Astrocyte (in vitro differentiated cells and primary cell): ENCODE measurements at regions not wholly inside any gene's neighbourhood (a gene's known extent, or its start where the extent isn't known, plus 50 kb on each side); places are given as distances from the start of the nearest gene placed in this dataset.

Experiments
- DNase-seq: peaks from one replicate; pipeline ENCODE4 v3.0.0-alpha.2; 2010; ENCODE audit warnings: low read depth
- FAIRE-seq: peaks from 2 replicates; lab custom pipeline; 2011; peaks lifted over from hg19 to GRCh38; lab: Jason Lieb, UNC
- H2AFZ ChIP-seq: 2 replicates; pipeline ENCODE4 v1.6.0; 2012; ENCODE audit warnings: low read depth, low read length, inconsistent platforms
- H3K27ac ChIP-seq: 2 replicates; pipeline ENCODE4 v1.5.1; 2011; ENCODE audit warnings: low read depth, low read length, inconsistent platforms
- H3K27me3 ChIP-seq: 2 replicates; pipeline ENCODE4 v1.6.0; 2011; ENCODE audit warnings: low read length, inconsistent platforms; ENCODE audit not compliant: insufficient read depth
- H3K36me3 ChIP-seq: 2 replicates; pipeline ENCODE4 v1.5.1; 2011; ENCODE audit warnings: low read length, inconsistent platforms; ENCODE audit not compliant: insufficient read depth
- H3K4me1 ChIP-seq: 2 replicates; pipeline ENCODE4 v1.5.1; 2011; ENCODE audit warnings: low read length, inconsistent platforms; ENCODE audit not compliant: insufficient read depth
- H3K4me2 ChIP-seq: 2 replicates; pipeline ENCODE4 v1.6.0; 2012; ENCODE audit warnings: low read length, inconsistent platforms
- H3K4me3 ChIP-seq: 2 replicates; pipeline ENCODE4 v1.5.1; 2011; ENCODE audit warnings: low read depth, mild to moderate bottlenecking, low read length, inconsistent platforms; ENCODE audit not compliant: insufficient read depth
- H3K79me2 ChIP-seq: 2 replicates; pipeline ENCODE4 v1.6.0; 2012; ENCODE audit warnings: mild to moderate bottlenecking, low read length, inconsistent platforms; ENCODE audit not compliant: insufficient read depth
- H3K9ac ChIP-seq: 2 replicates; pipeline ENCODE4 v1.6.0; 2012; ENCODE audit warnings: mild to moderate bottlenecking, low read length, inconsistent platforms
- H3K9me3 ChIP-seq: 2 replicates; pipeline ENCODE4 v1.5.1; 2012; ENCODE audit warnings: low read depth, mild to moderate bottlenecking, low read length, inconsistent platforms; ENCODE audit not compliant: insufficient read depth
- H4K20me1 ChIP-seq: 2 replicates; pipeline ENCODE4 v1.6.0; 2012; ENCODE audit warnings: low read length, inconsistent platforms; ENCODE audit not compliant: insufficient read depth
- H3K27ac Mint-ChIP-seq: one replicate; pipeline ENCODE4 v1.8.0; 2021; ENCODE audit warnings: mild to moderate bottlenecking, mixed read lengths; ENCODE audit not compliant: unreplicated experiment
- H3K27me3 Mint-ChIP-seq: one replicate; pipeline ENCODE4 v1.8.0; 2021; ENCODE audit warnings: low read depth, mixed read lengths; ENCODE audit not compliant: unreplicated experiment
- H3K36me3 Mint-ChIP-seq: one replicate; pipeline ENCODE4 v1.8.0; 2021; ENCODE audit warnings: low read depth, mixed read lengths; ENCODE audit not compliant: unreplicated experiment
- H3K4me1 Mint-ChIP-seq: one replicate; pipeline ENCODE4 v1.8.0; 2021; ENCODE audit warnings: low read depth, mixed read lengths; ENCODE audit not compliant: unreplicated experiment
- H3K4me3 Mint-ChIP-seq: one replicate; pipeline ENCODE4 v1.8.0; 2021; ENCODE audit warnings: mild to moderate bottlenecking, moderate library complexity, mixed read lengths; ENCODE audit not compliant: unreplicated experiment
- H3K9me3 Mint-ChIP-seq: one replicate; pipeline ENCODE4 v1.8.0; 2021; ENCODE audit warnings: mild to moderate bottlenecking, mixed read lengths; ENCODE audit not compliant: unreplicated experiment
- EZH2 ChIP-seq: IDR thresholded peaks from 2 replicates; pipeline ENCODE4 v1.6.1; 2012; ENCODE audit warnings: mild to moderate bottlenecking, low read length, inconsistent platforms; ENCODE audit not compliant: insufficient read depth
- TF ChIP-seq, protein P1 (sequence below): IDR thresholded peaks from 2 replicates; pipeline ENCODE4 v1.5.1; 2011; ENCODE audit warnings: low read depth, mild to moderate bottlenecking, inconsistent platforms, low read length, moderate library complexity; ENCODE audit not compliant: insufficient read depth

DNA sequence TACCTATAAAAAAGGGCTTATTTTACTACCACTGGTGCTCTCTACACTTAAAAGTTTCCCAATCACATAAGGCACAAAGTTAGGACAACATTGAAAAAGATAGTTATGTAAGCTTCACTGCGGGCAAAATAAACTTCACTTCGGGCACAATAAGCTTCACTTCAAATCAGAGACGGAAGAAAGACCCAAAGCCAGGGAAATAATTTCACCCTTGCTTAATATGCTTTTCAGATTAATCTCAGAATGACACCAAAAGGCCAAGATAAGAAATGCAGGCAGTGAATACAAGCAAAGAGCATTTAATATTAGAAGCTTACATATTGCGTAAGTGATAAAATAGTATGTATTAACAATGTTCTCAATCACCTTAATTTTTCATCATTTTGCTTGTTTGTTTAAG is 444.2 kb downstream of the SETD4 start:
- Histone ChIP-seq H3K4me2 (no peak overlapping the region), H3K36me3 (no peaks in the 10 kb centered on the region), H4K20me1 (no peaks in the 10 kb centered on the region), H3K4me3 (no peak overlapping the region), H3K79me2 (no peaks in the 10 kb centered on the region), H3K4me1 (peaks cover 23% of the 10 kb centered on the region), H3K27me3 (no peaks in the 10 kb centered on the region), H3K27ac (no peak overlapping the region), H2AFZ (no peak overlapping the region), H3K9me3 (no peaks in the 10 kb centered on the region), H3K9ac (no peak overlapping the region)
- Mint-ChIP-seq H3K27ac (no peak overlapping the region), H3K36me3 (no peaks in the 10 kb centered on the region), H3K4me3 (no peak overlapping the region), H3K4me1 (peaks cover 25% of the 10 kb centered on the region), H3K9me3 (peaks cover 5% of the 10 kb centered on the region), H3K27me3 (no peaks in the 10 kb centered on the region)
- TF ChIP-seq, protein P1, sequence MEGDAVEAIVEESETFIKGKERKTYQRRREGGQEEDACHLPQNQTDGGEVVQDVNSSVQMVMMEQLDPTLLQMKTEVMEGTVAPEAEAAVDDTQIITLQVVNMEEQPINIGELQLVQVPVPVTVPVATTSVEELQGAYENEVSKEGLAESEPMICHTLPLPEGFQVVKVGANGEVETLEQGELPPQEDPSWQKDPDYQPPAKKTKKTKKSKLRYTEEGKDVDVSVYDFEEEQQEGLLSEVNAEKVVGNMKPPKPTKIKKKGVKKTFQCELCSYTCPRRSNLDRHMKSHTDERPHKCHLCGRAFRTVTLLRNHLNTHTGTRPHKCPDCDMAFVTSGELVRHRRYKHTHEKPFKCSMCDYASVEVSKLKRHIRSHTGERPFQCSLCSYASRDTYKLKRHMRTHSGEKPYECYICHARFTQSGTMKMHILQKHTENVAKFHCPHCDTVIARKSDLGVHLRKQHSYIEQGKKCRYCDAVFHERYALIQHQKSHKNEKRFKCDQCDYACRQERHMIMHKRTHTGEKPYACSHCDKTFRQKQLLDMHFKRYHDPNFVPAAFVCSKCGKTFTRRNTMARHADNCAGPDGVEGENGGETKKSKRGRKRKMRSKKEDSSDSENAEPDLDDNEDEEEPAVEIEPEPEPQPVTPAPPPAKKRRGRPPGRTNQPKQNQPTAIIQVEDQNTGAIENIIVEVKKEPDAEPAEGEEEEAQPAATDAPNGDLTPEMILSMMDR = peak; percentile 45
- TF ChIP-seq EZH2 = no peak
- DNase-seq (peak; percentile 39), FAIRE-seq (peak; percentile 23)

DNA sequence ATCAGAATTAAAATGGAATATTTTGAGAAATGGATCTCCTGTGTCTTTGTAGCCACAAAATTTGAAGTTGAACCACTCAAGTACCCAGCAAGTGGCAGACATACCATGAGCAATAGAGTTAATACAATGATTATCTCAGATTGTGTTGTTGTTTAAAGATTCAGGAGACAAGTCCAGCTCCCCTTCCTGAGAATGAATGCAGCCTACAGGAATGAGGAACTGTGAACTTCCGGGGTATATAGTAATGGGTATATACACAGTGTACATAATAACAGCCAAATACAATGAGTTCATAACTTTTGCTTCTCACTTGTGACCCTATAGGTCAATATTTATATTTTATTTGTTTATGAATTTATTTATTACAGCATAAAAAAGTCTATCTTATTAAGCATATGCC is 445.0 kb downstream of the SETD4 start:
- no peak overlapping the region for H3K4me3 Mint-ChIP-seq
- H3K4me1 ChIP-seq = peaks cover 23% of the 10 kb centered on the region
- H3K27ac Mint-ChIP-seq = no peak overlapping the region
- TF ChIP-seq, protein P1 = no peak
- no peak for TF ChIP-seq EZH2
- H3K27me3 Mint-ChIP-seq = no peaks in the 10 kb centered on the region
- H3K36me3 ChIP-seq = no peaks in the 10 kb centered on the region
- DNase-seq (no peak), FAIRE-seq (no peak)
- no peak overlapping the region for H3K27ac ChIP-seq
- H3K4me3 ChIP-seq = no peak overlapping the region
- no peak overlapping the region for H3K9ac ChIP-seq
- peaks cover 5% of the 10 kb centered on the region for H3K9me3 Mint-ChIP-seq
- H3K9me3 ChIP-seq = no peaks in the 10 kb centered on the region
- H3K4me2 ChIP-seq = no peak overlapping the region
- H3K27me3 ChIP-seq = no peaks in the 10 kb centered on the region
- no peak overlapping the region for H2AFZ ChIP-seq
- no peaks in the 10 kb centered on the region for H3K36me3 Mint-ChIP-seq
- H4K20me1 ChIP-seq = no peaks in the 10 kb centered on the region
- peaks cover 25% of the 10 kb centered on the region for H3K4me1 Mint-ChIP-seq
- H3K79me2 ChIP-seq = no peaks in the 10 kb centered on the region

DNA sequence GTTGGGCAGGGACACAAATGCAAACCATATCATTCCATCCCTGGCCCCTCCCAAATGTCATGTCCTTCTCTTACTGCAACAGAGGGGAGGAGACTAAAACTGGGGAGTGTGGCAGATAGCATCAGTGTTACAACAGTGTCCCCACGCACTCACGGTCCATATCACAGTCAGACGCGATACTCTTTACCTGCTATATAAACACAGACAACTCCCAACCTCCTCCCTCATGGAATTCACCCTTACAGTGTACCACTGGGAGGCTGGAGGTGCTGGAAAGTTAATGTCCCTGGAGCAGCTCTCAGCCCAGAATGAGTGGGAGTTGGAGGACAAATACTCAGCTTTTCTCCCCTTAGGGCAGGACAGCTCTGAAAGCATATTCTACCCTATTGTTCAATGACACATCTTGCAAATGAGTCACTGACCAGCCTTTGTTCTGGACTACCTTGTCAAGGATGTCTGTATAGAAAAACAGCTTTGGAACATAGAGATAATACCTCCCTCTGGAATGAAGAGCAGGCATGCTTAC is 445.9 kb downstream of the SETD4 start:
- Histone ChIP-seq H3K27me3 (no peaks in the 10 kb centered on the region), H3K27ac (peak overlapping the region; percentile 20), H3K9me3 (no peaks in the 10 kb centered on the region), H4K20me1 (no peaks in the 10 kb centered on the region), H3K4me2 (peak overlapping the region; percentile 4), H3K4me3 (no peak overlapping the region), H2AFZ (no peak overlapping the region), H3K79me2 (no peaks in the 10 kb centered on the region), H3K4me1 (peaks cover 20% of the 10 kb centered on the region), H3K9ac (no peak overlapping the region), H3K36me3 (no peaks in the 10 kb centered on the region)
- no peaks in the 10 kb centered on the region for H3K27me3 Mint-ChIP-seq
- DNase-seq (peak; percentile 74), FAIRE-seq (peak; percentile 80)
- peaks cover 5% of the 10 kb centered on the region for H3K9me3 Mint-ChIP-seq
- no peaks in the 10 kb centered on the region for H3K36me3 Mint-ChIP-seq
- H3K4me3 Mint-ChIP-seq = no peak overlapping the region
- H3K27ac Mint-ChIP-seq = peak overlapping the region; percentile 62
- TF ChIP-seq, protein P1 = no peak
- TF ChIP-seq EZH2 = no peak
- H3K4me1 Mint-ChIP-seq = peaks cover 21% of the 10 kb centered on the region
